ENCODE measurements at regions not wholly inside any gene's neighbourhood (a gene's known extent, or its start where the extent isn't known, plus 50 kb on each side); places are given as distances from the start of the nearest gene placed in this dataset.

- DNase-seq (ENCODE audit: extremely low read depth in 1 of 4, low spot score in 3 of 4) = no peak
- no peaks in the 10 kb centered on the region for H3K27me3 ChIP-seq (ENCODE audit: control insufficient read depth in 2 of 2, insufficient read depth in 2 of 2, low read length in 2 of 2)
- no peak for TF ChIP-seq PBX2 (CRISPR knock-in tag; IDR thresholded peaks at IDR 0.05; ENCODE audit: low read depth)
- no peak for TF ChIP-seq PBX2 (tag; conservative IDR thresholded peaks at IDR 0.05; ENCODE audit: low read depth)
- TF ChIP-seq XRCC5 (IDR thresholded peaks at IDR 0.05; ENCODE audit: low read depth, low read length) = no peak
- TF ChIP-seq HNRNPUL1 (IDR thresholded peaks at IDR 0.05; ENCODE audit: low read length) = no peak
- TF ChIP-seq NR1H2 (CRISPR knock-in tag; IDR thresholded peaks at IDR 0.05) = no peak
- TF ChIP-seq PCBP1 (IDR thresholded peaks at IDR 0.05; ENCODE audit: low read depth, low read length, poor library complexity, severe bottlenecking) = no peak
- TF ChIP-seq EGR1 (conservative IDR thresholded peaks at IDR 0.05) = no peak
- TF ChIP-seq IRF2 (CRISPR knock-in tag; IDR thresholded peaks at IDR 0.05) = no peak
- TF ChIP-seq, protein P1, sequence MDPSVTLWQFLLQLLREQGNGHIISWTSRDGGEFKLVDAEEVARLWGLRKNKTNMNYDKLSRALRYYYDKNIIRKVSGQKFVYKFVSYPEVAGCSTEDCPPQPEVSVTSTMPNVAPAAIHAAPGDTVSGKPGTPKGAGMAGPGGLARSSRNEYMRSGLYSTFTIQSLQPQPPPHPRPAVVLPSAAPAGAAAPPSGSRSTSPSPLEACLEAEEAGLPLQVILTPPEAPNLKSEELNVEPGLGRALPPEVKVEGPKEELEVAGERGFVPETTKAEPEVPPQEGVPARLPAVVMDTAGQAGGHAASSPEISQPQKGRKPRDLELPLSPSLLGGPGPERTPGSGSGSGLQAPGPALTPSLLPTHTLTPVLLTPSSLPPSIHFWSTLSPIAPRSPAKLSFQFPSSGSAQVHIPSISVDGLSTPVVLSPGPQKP (CRISPR knock-in tag; IDR thresholded peaks at IDR 0.05) = no peak
- no peak for TF ChIP-seq ASH1L (IDR thresholded peaks at IDR 0.05; ENCODE audit: borderline replicate concordance, low read depth, partially characterized antibody)
- CTCF ChIA-PET (ENCODE audit: low intra/inter-chr PET ratio) = no interaction called here
- no peaks in the 10 kb centered on the region for H3K9me1 ChIP-seq (ENCODE audit: control insufficient read depth, insufficient read depth, low read length)
- ATAC-seq = no peak
- H3K36me3 ChIP-seq (ENCODE audit: control insufficient read depth, insufficient read depth, low read length) = no peaks in the 10 kb centered on the region
- H3K79me2 ChIP-seq (ENCODE audit: control insufficient read depth, insufficient read depth, low read length) = no peaks in the 10 kb centered on the region
- intact Hi-C loops (cut with micrococcal nuclease) = no loop called here
- H4K20me1 ChIP-seq (replicated peaks; ENCODE audit: control insufficient read depth, insufficient read depth, low read length) = no peaks in the 10 kb centered on the region
- H3K9ac ChIP-seq (ENCODE audit: insufficient read depth in 1 of 2, low read depth in 2 of 2, low read length in 2 of 2) = no peak overlapping the region
- 2% methylated on average over 5 of the region's 5 CpGs for WGBS (ENCODE audit: insufficient coverage, low coverage, missing lambda C conversion rate)
- BruUV-seq (replicated peaks) = no TSS peak
- POLR2A ChIA-PET = no interaction called here
- no peak overlapping the region for H3K27ac ChIP-seq (ENCODE audit: extremely low read depth, low read depth, low read length)
- H3K4me1 ChIP-seq (replicated peaks in 1 of 2; ENCODE audit: control insufficient read depth in 2 of 2, insufficient read depth in 2 of 2, low read length in 2 of 2) = no peaks in the 10 kb centered on the region
- H2AFZ ChIP-seq (ENCODE audit: low read depth, low read length) = no peak overlapping the region
- FAIRE-seq = no peak
- no peak overlapping the region for H3K4me2 ChIP-seq (ENCODE audit: insufficient read depth, low read length)
- H3K9me3 ChIP-seq (replicated peaks; ENCODE audit: control insufficient read depth, insufficient read depth, low read depth, low read length) = no peaks in the 10 kb centered on the region
- in situ Hi-C loops (cut with MboI) = no loop called here
- no peak overlapping the region for H3K4me3 ChIP-seq
Measured at GRCh38 chr1:96557336-96557735, 164.2 kb upstream of the PTBP2 start.
